B cell (primary cell): ENCODE measurements at regions not wholly inside any gene's neighbourhood (a gene's known extent, or its start where the extent isn't known, plus 50 kb on each side); places are given as distances from the start of the nearest gene placed in this dataset.

Experiments
- CTCF ChIP-seq: fragments of 200-600 bp; IDR thresholded peaks from one replicate; pipeline ENCODE4 v1.8.0; 2022; ENCODE audit warnings: antibody characterized with exemption, mild to moderate bottlenecking
- EZH2 ChIP-seq: IDR thresholded peaks from 2 replicates; pipeline ENCODE4 v1.6.1; 2012; ENCODE audit warnings: borderline replicate concordance, low read depth, mild to moderate bottlenecking, moderate library complexity, low read length; ENCODE audit not compliant: insufficient read depth, poor library complexity, severe bottlenecking

- TF ChIP-seq CTCF, result no peak
- no peak for TF ChIP-seq EZH2
Observed at GRCh38 chr2:180778291-180778690, 202.1 kb upstream of the UBE2E3 start.
